Chondrocyte (in vitro differentiated cells): ENCODE measurements at regions not wholly inside any gene's neighbourhood (a gene's known extent, or its start where the extent isn't known, plus 50 kb on each side); places are given as distances from the start of the nearest gene placed in this dataset.

Source experiments
- DNase-seq: peaks from one replicate; pipeline ENCODE4 v3.0.0; 2021; ENCODE audit warnings: mixed read lengths, low spot score
- H3K27ac Mint-ChIP-seq: one replicate; pipeline ENCODE4 v1.8.0; 2021; ENCODE audit warnings: mild to moderate bottlenecking, moderate library complexity, mixed read lengths; ENCODE audit not compliant: unreplicated experiment
- H3K27me3 Mint-ChIP-seq: 2 replicates; pipeline ENCODE4 v1.8.0; 2021; ENCODE audit warnings: low read depth, mixed read lengths
- H3K36me3 Mint-ChIP-seq: 2 replicates; pipeline ENCODE4 v1.8.0; 2021; ENCODE audit warnings: low read depth, mixed read lengths
- H3K4me1 Mint-ChIP-seq: 2 replicates; pipeline ENCODE4 v1.8.0; 2021; ENCODE audit warnings: low read depth, mild to moderate bottlenecking, mixed read lengths
- H3K4me3 Mint-ChIP-seq: one replicate; pipeline ENCODE4 v1.8.0; 2021; ENCODE audit warnings: mild to moderate bottlenecking, moderate library complexity, mixed read lengths; ENCODE audit not compliant: unreplicated experiment
- H3K9me3 Mint-ChIP-seq: 2 replicates; pipeline ENCODE4 v1.8.0; 2021; ENCODE audit warnings: low read depth, mixed read lengths
- TF ChIP-seq, protein P1 (sequence below): fragments of 200-600 bp; sonication (generic); IDR thresholded peaks from 2 replicates; pipeline ENCODE4 v1.5.0; 2021; ENCODE audit warnings: antibody characterized with exemption, mild to moderate bottlenecking, moderate library complexity

- DNase-seq = no peak
- H3K36me3 Mint-ChIP-seq = no peaks in the 10 kb centered on the region
- peaks cover 8% of the 10 kb centered on the region for H3K27me3 Mint-ChIP-seq
- TF ChIP-seq, protein P1, sequence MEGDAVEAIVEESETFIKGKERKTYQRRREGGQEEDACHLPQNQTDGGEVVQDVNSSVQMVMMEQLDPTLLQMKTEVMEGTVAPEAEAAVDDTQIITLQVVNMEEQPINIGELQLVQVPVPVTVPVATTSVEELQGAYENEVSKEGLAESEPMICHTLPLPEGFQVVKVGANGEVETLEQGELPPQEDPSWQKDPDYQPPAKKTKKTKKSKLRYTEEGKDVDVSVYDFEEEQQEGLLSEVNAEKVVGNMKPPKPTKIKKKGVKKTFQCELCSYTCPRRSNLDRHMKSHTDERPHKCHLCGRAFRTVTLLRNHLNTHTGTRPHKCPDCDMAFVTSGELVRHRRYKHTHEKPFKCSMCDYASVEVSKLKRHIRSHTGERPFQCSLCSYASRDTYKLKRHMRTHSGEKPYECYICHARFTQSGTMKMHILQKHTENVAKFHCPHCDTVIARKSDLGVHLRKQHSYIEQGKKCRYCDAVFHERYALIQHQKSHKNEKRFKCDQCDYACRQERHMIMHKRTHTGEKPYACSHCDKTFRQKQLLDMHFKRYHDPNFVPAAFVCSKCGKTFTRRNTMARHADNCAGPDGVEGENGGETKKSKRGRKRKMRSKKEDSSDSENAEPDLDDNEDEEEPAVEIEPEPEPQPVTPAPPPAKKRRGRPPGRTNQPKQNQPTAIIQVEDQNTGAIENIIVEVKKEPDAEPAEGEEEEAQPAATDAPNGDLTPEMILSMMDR = no peak
- no peak overlapping the region for H3K27ac Mint-ChIP-seq
- H3K4me3 Mint-ChIP-seq = no peak overlapping the region
- H3K9me3 Mint-ChIP-seq = no peaks in the 10 kb centered on the region
- peaks cover 5% of the 10 kb centered on the region for H3K4me1 Mint-ChIP-seq
These were observed 287.7 kb upstream of the ID2 start for GRCh38 chr2:8394131-8394530.

GRCh38 chr2:8394569-8395359 is 287.1 kb upstream of the ID2 start:
- Mint-ChIP-seq H3K4me3 (no peak overlapping the region), H3K27ac (no peak overlapping the region), H3K4me1 (peaks cover 4% of the 10 kb centered on the region), H3K36me3 (no peaks in the 10 kb centered on the region), H3K27me3 (peaks cover 8% of the 10 kb centered on the region), H3K9me3 (no peaks in the 10 kb centered on the region)
- no peak for DNase-seq
- TF ChIP-seq, protein P1 = no peak

- no peaks in the 10 kb centered on the region for H3K9me3 Mint-ChIP-seq
- no peak overlapping the region for H3K4me3 Mint-ChIP-seq
- peaks cover 3% of the 10 kb centered on the region for H3K4me1 Mint-ChIP-seq
- H3K36me3 Mint-ChIP-seq = no peaks in the 10 kb centered on the region
- no peak overlapping the region for H3K27ac Mint-ChIP-seq
- DNase-seq = no peak
- H3K27me3 Mint-ChIP-seq = peaks cover 9% of the 10 kb centered on the region
- TF ChIP-seq, protein P1 = no peak
These were observed 286.1 kb upstream of the ID2 start for GRCh38 chr2:8395718-8396117.

- Mint-ChIP-seq H3K36me3 (no peaks in the 10 kb centered on the region), H3K27ac (no peak overlapping the region), H3K4me1 (peaks cover 3% of the 10 kb centered on the region), H3K4me3 (no peak overlapping the region), H3K9me3 (no peaks in the 10 kb centered on the region), H3K27me3 (peaks cover 10% of the 10 kb centered on the region)
- no peak for DNase-seq
- TF ChIP-seq, protein P1 = no peak
These were observed 283.7 kb upstream of the ID2 start for GRCh38 chr2:8398040-8398668.

DNA sequence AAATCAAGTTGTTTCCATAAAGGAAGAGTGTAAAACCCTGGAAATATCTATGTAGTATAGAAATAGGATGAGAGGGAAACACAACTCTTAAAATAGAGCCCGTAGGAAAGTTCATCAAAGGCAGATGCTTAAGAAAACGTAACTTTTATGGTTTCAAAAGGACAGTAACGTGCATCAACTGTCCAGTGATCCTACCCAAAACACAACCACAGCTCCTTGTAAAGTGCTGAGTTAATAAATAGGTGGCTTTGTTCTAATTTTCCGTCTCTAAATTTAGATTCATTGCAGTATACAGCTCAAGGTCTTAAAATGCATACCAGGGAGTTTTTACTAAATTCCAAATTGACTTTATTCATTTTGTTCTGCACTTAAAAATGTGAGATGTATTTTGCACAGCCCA is 282.1 kb upstream of the ID2 start:
- peaks cover 3% of the 10 kb centered on the region for H3K9me3 Mint-ChIP-seq
- TF ChIP-seq, protein P1 = no peak
- no peak overlapping the region for H3K4me3 Mint-ChIP-seq
- peaks cover 14% of the 10 kb centered on the region for H3K27me3 Mint-ChIP-seq
- H3K4me1 Mint-ChIP-seq = peaks cover 3% of the 10 kb centered on the region
- DNase-seq = no peak
- no peak overlapping the region for H3K27ac Mint-ChIP-seq
- no peaks in the 10 kb centered on the region for H3K36me3 Mint-ChIP-seq
